Activated CD4-positive, alpha-beta T cell treated with anti-CD3 and anti-CD28 coated beads, Interleukin-2, Interleukin-6, amounts not matched to agents 100 ng/mL and 50 ng/mL, durations not matched to agents 16 hours and 8 hours (primary cell): ENCODE measurements at regions not wholly inside any gene's neighbourhood (a gene's known extent, or its start where the extent isn't known, plus 50 kb on each side); places are given as distances from the start of the nearest gene placed in this dataset.
A peak's percentile ranks its signal among the peaks of the same experiment; 100 is the strongest.

ENCODE experiments used
- DNase-seq: peaks from one replicate; pipeline ENCODE4 v3.0.0-alpha.2; 2020

DNA sequence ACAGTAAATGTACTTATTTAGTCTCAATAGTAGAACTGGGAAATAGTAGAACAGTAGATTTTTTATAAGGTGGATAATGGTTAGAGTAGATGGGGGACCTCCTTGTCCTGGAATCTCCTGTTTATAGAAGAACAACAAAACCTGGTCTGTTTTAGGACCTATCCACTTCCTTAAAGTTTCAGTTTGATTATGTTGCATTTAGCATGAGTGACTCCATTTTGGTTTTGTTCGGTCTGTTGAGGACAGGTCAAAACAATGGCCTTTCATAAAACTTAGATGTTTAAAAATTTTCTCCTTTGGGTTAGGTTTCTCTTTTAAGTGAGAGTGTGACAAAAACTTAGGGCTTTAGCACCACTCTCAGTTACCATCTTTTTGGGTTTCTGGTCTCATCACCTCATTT is 308.9 kb downstream of the BTG1 start:
- DNase-seq = no peak

DNA sequence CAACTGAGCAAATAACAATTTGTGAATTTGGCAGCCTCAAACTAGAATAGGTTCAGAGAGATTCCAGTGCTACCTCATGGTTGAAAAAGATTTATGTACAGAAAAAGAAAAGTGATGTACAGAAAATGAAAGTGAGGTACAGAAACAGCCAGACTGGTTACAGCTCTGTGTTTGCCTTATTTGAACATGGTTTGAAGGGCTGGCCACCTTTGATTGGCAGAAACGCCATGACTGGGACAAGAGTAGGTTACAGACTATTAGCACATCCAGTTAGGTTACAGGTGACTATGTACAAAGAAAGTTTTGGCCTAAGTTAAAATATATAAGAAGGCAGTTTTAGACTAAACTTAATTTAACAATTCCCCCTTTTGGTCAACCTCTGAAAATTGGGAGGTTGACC is 309.4 kb downstream of the BTG1 start:
- no peak for DNase-seq

DNA sequence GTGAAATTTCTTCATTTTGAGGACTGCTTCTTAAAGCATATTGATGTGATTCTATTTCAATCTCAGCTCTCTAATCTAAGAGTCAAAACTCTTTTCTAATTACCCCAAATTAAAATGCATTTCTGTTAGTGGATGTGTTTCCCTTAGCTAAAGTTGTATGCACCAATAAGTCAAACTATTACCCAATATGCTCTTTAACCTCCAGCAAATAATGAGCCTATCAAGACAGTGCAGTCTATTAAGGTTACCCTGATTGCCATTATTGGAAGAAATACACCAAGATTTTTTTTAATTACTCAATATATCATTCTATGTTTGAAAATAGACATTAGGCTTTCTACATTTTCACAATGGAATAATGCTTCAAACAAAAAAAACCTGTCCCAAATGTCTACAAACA is 310.0 kb downstream of the BTG1 start:
- no peak for DNase-seq

DNA sequence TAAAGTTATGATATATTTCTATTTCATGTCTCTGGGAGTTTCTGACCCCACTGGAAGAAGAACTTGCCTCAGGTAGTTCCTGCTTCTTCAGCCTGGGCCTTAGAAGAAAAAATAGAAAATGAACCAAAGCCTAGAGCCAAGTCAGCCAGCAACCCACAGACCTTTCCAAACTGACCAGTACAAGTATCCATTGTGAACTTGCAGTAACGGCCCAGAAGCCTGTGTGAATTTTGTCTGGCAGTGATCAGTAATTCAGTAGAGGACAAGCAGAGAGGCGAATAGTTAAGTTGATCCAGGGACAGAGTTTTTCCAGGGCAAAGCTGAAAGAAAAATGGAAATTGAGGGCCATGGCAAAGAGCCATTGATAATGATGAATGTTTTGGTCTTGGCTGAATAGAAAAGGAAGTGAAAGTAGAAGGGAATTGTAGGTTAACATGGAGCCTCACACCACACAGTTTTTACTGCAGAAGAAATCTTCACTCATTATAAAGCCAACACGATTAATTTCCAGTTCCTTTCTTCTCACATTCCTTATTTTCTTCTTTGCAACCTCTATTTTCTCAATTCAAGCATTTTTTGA is 311.8 kb downstream of the BTG1 start:
- no peak for DNase-seq

DNA sequence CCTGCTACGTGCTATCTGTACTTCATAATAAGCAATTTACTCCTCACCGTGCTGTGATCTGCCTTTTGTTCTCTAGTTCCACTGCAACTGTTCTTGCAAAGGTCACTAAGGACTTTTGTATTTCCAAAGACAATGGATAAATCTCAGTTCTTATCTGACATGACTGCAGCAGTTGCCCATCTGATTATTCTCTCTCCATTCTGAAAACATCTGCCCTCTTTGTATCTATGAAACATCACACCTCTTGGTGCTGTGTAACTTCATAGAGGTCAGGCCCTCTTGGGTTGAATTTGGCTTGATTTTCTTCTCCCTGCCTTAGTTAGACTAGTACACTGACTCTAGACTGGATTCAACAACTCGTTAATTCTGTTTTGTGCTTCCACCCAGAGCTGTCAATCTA is 319.6 kb downstream of the BTG1 start:
- no peak for DNase-seq

DNA sequence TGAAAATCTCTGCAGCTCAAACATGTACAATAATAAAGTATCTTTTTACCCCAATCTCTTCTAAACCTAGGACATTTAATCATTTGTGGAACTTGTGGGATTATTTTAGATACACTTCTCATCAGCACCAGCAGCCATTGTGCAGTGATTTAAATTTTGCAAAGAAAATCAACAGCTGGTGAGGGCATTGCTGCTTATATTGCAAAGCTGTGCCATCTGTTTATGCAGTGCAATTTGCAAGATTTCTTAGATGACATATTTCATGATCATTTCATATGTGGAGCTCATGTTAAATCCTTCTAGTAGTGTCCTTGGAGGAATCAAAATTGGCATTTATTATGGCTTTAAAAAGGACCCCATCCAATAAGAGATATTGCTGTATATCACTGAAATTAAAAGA is 320.7 kb downstream of the BTG1 start:
- no peak for DNase-seq

DNA sequence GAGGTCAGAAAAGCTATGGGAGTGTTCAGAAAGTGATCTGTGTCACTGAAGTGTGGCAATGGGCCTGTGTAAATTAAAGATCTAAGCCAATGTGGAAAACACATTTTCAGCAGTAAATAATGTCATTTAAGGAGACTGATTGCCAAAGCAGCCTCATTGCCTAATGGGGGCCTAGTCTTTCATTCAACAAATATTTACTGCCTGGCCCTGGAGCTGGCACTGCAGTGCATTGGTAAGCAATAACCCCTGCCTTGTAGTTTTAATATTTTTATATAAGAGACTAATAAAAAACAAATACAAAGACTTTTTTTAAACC is 326.6 kb downstream of the BTG1 start:
- DNase-seq = no peak

DNA sequence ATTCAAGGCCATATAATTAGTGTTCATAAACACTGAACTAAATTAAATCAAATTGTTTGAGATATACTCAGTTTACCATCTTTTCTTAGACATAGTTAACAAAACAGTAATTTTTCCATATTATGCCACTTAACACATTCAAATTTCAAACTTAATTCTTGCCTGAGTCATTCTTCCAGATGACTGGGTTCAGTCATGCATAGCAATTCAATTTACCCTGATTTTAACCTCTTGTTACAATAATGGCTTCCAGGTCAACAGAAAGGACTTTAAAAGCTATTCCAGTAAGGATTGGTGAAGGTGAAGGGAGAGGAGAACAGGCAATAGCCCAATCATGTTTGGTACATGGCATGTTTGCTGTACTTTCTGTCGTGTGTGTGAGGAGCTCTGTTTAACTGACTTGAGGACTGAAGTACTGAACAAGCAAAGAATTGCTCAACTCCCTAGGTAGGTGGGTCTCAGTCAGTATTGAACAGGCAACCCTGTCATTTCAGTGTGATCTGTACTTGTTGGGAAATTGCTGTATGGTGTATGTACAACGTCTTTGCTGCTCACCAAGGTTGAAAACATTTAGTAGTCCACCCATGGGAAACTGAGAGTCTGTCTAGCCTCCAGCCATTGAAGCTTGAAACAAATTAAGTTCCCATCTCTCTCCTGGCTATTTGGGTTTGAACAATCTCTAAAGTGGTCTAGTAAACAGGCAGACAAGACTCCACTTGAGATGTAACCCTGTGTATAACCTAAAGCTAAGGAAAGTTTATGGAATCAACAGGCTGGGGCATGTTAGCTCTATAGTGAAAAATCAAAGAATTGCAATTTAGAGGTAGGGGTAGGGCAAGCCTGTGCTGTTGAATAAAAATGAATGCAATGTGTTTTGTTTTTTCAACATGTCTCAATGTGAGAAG is 327.2 kb downstream of the BTG1 start:
- no peak for DNase-seq

DNA sequence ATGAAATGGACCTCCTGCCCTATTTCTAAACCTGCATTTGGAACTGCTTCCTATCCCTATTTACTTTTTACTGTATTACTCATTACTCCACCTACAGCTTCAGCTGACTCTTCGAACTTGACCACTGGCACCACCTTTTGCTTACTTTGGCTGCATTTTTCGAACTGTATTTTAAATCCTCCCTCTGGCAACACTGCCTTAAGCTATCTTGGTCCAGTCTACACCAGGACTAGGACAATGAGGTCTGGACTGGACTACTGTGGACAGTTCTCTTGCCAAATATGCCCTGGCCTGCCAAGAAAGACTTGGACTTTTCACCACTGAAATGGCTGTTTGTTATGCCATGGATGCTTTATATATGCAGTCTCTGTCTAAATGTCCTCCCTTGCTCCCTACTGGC is 328.1 kb downstream of the BTG1 start:
- DNase-seq = no peak

DNA sequence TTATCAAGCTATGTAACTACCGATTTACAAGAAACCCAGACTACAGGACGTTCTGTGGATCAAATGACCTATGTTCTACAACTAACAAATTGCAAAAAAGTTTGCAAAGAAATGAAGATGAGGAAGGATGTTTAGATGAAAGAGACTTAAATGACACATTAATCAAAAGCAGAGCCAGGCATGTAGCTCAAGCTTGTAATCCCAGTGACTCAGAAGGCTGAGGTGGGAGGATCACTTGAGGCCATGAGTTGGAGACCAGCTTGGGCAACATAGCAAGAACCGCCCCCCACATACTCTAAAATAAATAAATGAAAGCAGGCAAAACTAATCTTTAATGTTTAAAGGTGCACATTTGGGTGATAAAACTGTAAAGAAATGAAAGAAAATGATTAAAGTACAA is 331.9 kb downstream of the BTG1 start:
- no peak for DNase-seq

DNA sequence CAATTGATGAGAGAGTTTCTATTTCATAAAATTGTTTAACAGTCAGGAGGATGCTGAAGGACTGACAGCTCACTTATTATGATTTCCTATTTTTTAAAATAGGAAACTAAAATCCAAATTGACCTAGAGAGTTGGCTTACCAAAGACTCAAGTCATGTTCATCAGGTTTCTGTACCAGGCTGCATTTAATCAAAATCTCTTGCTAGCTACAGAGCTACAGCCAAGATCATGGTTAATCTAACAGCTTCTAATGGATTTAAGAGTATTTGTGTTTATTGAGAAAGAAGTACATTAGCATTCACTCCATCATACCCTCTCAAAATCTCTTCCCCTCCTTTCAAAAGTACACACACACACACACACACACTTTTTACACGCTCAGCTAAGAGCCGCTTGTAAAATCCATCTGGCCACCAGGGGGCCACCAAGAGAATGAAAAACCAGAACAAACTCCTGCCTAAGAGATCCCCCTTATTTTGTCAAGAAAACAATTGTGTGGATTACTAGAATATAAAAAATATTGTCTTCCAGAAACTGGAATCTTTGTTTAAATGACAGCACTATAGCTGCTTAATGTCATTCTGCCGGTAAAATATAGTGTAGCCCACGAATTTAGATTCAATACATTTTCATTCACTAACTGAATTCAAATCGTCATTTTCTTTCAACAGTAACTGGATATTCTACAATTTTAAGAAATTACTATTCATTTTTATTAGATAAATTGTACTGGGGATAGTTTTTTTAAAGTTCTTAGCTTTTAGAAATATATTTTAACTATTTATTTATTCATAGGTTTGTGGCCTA is 334.0 kb downstream of the BTG1 start:
- DNase-seq = peak; percentile 67

DNA sequence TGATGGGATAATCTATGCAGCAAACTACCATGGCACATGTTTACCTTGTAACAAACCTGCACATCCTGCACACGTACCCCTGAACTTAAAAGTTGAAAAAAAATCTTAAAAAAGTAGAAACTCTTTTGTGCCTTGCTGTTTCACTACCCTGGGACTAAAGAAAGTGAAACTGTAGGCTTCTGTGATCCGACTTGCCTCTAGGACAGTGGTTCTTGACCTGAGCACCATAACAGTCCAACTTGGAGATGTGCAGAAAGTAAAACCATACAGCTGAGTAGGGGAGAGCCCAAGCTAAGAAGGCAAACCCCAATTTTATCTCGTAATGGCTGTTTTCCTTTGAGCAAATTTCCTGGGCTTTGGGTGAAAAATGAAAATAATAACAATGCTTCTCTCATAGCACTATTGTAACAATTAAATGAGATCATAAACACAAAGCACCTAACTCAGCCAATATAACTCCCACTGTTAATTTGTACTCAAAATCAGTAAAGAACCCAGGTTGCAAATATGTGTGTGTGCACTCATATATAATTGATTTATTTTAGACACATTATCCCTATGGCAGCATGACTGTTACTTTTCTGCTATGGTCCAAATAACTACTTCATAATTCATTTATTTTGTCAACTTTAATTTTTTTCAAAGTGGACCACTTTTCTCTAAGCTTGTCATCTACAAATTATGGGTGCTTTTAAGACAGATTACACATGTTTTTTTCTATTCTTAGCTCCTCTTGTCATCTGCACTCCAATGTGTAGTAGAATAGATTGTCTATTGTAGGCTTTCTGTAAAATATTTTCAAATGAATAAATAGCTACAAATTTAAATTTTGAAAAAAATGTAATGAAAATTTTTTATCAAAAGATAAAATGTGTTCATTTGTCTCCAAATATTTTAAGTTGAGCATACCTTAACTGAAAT is 334.9 kb downstream of the BTG1 start:
- no peak for DNase-seq

DNA sequence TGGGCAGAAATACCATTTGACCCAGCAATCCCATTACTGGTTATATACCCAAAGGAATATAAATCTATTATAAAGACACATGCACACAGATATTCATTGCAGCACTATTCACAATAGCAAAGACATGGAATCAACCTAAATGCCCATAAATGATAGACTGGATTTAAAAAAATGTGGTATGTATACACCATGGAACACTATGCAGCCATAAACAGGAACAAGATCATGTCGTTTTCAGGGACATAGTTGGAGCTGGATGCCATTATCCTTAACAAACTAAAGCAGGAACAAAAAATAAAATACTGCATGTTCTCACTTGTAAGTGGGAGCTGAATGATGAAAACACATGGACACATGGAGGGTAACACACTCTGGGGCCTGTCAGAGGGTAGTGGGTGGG is 335.6 kb downstream of the BTG1 start:
- DNase-seq = no peak

DNA sequence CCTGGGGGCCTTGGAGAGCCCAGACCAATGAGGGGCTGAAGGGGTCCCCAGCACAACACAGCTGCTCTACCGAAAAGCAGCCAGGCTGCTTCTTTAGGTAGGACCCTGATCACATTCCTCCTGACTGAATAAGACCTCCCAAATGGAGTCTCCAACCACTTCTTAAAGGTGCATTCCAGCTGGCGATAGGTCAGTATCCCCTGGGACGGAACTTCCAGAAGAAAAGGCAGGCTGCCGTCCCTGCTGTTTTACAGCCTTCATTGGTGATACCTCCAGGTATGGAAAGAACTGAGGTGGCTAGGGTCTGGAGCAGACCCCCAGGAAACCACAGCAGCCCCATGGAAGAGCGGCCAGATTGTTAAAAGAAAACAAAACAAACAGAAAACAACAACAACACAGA is 340.6 kb downstream of the BTG1 start:
- no peak for DNase-seq

DNA sequence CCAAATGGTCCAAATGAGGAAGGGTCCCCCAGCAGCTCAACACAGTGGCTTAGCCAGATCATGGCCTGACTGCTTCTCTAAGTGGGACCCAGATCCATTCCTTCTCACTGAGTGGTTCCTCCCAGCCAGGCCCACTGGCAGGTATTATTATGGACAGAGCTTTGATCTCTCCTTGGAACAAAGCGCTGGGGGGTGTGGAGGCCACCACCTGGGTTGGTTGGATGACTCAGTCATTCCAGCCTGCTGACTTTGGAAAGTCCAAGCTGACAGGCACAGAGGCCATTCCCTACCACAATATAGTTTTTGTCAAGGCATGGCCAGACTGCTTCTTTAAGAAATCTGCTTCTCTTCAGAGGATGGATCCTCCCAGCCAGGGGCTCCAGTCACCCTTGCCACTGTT is 341.1 kb downstream of the BTG1 start:
- DNase-seq = no peak

DNA sequence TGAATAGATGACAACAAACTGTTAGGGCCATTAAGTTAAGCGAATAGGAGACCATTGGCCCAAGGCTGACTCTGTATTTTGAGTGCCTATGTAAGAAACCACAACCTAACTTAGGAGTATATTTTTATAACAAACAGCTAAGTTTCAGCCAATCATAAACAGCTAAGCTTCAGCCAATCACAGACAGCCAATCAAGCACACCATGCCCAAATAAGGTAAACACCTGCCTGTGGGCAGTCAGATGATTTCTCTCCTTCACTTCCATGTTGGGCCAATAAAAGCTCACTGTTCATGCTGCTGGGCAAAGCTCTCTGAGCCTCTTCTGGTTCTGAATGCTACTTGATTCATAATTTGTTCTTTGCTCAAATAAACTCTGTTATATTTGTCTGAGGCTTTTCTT is 344.6 kb downstream of the BTG1 start:
- no peak for DNase-seq

DNA sequence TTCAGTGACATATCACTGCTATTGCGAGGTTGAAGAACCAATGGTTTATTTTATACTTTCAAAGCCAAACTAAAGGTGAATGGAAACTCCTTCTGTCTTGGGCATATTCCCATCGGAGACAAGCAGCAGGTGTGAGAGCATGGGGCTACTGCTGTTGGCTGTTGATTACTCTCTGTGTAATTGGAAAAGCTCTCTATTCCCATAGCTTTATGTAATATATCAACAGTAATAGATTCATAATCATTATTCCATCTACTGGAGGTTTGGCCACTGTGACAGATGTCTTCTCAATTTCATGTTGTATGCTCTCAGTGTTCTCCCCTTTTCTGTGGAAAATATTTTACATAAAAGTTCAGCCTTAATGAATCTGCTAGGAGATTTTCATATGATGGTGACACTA is 352.0 kb downstream of the BTG1 start:
- no peak for DNase-seq

DNA sequence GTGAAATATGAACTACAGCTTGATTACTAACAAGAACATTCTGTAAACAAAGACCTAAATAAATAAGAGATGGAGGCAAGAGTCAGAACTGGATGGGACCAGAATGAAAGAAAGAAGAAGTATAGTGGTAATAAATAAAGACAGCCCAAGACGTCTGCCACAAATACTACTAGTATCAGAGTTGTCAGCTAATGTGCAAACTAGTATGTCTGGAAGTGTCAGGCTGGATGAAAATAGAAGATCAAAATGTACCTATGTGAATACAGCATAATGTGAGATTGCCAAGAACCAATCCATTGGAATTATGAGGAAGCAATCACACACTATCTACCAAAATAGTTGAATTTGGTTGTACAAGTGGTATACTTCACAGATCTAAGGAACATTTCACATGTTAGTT is 353.0 kb downstream of the BTG1 start:
- DNase-seq = no peak

DNA sequence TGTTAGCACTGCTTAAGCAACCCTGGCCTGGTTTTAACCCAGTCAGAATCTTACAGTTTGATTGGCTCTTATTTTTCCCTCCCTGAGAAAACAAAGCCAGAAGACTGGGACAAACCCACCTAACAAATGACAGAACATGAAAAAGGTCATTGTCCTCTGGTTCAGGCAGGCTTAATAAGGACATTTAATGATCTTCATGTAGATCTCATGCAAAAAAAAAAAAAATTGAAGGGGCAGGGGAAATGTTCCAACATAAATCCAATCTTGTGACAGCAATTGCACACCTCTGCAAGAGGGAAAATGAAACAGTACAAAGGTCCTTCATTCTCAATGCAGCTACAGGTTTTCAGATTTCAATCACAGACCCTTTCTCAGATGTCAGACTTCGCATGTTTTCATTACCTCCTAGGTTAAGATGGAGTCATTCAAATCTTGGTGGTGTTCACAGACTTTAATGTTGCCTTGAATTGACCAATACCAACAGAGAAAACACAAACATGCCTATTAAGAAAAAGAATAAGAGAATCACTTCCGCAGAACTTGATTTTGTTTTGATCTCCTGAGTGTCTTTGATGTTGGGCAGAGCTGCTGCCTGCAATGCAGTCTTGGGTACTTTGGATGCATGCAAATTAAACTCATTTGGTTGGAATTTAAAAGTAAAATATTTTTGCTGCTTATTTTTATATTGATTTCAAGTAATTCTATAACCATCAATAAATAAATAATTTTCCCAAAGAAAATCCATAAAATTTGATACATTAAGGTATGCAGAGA is 359.0 kb downstream of the BTG1 start:
- DNase-seq = no peak

DNA sequence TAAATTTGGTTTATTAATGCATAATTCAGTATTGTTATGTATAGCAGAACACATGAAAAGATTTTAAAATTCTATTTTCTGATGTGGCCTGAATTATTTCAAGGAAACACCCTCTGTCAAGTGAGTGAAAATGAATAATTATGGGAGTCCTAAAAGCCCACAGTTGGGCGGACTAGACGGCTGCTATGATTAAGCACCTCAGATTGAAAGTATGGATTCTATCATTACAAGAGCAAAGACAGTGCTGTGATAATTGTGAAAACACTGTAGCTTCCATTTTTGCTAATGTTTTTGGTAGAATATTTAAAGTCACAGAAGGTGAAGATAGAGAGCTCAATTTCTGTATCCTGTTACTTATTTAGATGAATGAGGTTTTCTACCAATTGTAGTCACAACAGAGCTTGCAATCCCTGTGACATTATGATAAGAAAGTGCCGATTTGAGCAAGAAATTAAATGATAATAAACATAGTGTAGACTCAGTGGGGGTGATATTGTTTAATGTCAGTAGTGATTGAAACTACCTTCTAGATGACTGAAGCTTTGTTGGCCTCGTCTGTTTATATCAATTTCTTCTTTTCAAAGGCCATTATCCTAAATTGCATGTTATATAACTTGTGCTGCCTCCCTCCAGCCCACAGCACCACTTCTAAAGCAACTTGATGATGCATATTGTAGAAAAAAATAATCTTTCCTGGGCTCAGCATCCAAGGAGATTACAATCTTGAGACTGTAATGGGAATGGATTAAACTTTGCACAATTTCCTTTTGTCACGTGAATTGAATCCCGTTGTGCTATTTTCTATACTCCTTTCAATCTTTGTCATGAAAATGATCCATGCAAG is 359.8 kb downstream of the BTG1 start:
- DNase-seq = peak; percentile 54

DNA sequence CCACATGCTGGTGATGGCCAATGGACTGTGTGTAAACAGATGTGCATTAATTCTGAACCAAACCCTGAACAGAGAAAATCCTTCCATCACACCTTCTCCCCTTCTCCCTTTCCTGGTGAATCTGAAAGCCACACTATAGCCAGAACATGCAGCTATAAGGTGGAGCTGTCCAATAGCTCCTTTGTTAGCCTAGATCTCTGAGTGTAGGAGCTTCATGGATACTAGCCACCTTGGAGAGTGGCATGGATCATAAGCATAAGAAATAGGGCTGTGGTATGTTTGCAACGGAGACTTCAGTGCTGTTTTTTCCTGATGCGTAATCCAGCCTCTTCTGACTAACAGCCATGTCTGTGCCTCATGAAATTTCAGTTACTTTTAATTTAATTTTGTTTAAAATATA is 364.5 kb downstream of the BTG1 start:
- no peak for DNase-seq
